Astrocyte of the cerebellum (primary cell): ENCODE measurements at regions not wholly inside any gene's neighbourhood (a gene's known extent, or its start where the extent isn't known, plus 50 kb on each side); places are given as distances from the start of the nearest gene placed in this dataset.

Experiments
- DNase-seq: peaks from one replicate; pipeline ENCODE4 v3.0.0-alpha.2; 2011; ENCODE audit warnings: low read depth
- H3K4me3 ChIP-seq: 2 replicates; pipeline ENCODE4 v1.5.1; 2011; ENCODE audit warnings: mild to moderate bottlenecking, low read depth, low read length, moderate library complexity
- CTCF ChIP-seq: IDR thresholded peaks from 2 replicates; pipeline ENCODE4 v1.5.1; 2012; ENCODE audit warnings: low read length, low read depth, moderate library complexity, mild to moderate bottlenecking; ENCODE audit errors: missing control alignments
- in situ Hi-C: cut with HindIII; loops from 2 replicates; pipeline ENCODE4 v1.10.0; 2017; ENCODE audit warnings: low sequenced_read_pairs

- no peak overlapping the region for H3K4me3 ChIP-seq
- TF ChIP-seq CTCF: no peak
- DNase-seq: no peak
- in situ Hi-C loops: no loop called here
These were observed 200.7 kb upstream of the PIK3C3 start for GRCh38 chr18:41754332-41754731.

GRCh38 chr18:41753826-41754225, 201.2 kb upstream of the PIK3C3 start:
- H3K4me3 ChIP-seq: no peak overlapping the region
- in situ Hi-C loops: no loop called here
- no peak for DNase-seq
- TF ChIP-seq CTCF: no peak

- DNase-seq: no peak
- TF ChIP-seq CTCF: no peak
- in situ Hi-C loops: no loop called here
- no peak overlapping the region for H3K4me3 ChIP-seq
These were observed 202.2 kb upstream of the PIK3C3 start for GRCh38 chr18:41752826-41753225.

- H3K4me3 ChIP-seq: no peak overlapping the region
- in situ Hi-C loops: no loop called here
- no peak for DNase-seq
- TF ChIP-seq CTCF: no peak
These were observed 203.4 kb upstream of the PIK3C3 start for GRCh38 chr18:41751652-41752051.

- TF ChIP-seq CTCF: no peak
- no peak overlapping the region for H3K4me3 ChIP-seq
- in situ Hi-C loops: no loop called here
These were observed 203.9 kb upstream of the PIK3C3 start for GRCh38 chr18:41751161-41751560.

GRCh38 chr18:41747723-41748242, 207.3 kb upstream of the PIK3C3 start:
- no peak for TF ChIP-seq CTCF
- in situ Hi-C loops: no loop called here
- no peak for DNase-seq

More at GRCh38 chr18:41751161-41751560, 203.9 kb upstream of the PIK3C3 start:
- no peak for DNase-seq

More at GRCh38 chr18:41747723-41748242, 207.3 kb upstream of the PIK3C3 start:
- H3K4me3 ChIP-seq: no peak overlapping the region
